Jurkat, Clone E6-1 (cell line): ENCODE measurements at regions not wholly inside any gene's neighbourhood (a gene's known extent, or its start where the extent isn't known, plus 50 kb on each side); places are given as distances from the start of the nearest gene placed in this dataset.
"Not testable (repeated sequence)": the region's sequence is repeated elsewhere in the genome, so short reads cannot be mapped to it uniquely, and the experiment has no call there.

Experiments used
- DNase-seq: peaks from one replicate; pipeline ENCODE4 v3.0.0-alpha.2; 2011; ENCODE audit warnings: low read depth, low spot score
- H3K4me3 ChIP-seq: 2 replicates; pipeline ENCODE4 v1.5.1; 2011; ENCODE audit warnings: mild to moderate bottlenecking, low read length, control low read depth, moderate library complexity

DNA sequence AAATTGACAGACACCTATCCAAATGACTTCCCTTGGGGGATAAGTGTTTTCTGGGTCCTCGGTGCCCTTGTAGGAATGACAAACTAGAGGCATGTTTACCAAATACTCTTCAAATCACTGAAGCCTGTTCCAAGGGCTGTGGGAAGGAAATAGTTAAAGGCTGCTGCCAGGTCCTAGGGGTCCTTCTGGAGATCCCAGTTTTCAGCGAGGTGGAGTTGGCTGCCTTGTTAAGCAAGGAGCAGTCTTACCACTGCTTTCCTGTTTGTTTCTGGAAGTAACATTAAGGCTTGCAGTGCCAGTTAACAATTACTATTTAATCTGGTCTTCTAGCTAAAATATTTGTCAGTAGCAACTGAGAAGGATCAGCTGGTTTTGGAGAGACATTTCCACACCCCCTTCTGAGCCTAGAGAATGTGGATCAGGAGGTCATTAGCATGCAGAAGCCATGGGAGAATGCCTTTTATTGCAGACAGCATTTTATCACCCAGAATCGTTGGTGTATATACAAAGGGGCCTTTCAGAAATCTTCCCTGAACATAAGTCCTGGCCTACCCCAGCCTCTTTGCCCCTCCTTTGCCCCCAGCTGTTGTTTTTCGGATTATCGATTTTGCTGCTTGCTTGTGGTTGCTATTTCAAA lies 238.8 kb downstream of the DMAC1 start:
- DNase-seq = no peak
- H3K4me3 ChIP-seq = no peak overlapping the region

DNA sequence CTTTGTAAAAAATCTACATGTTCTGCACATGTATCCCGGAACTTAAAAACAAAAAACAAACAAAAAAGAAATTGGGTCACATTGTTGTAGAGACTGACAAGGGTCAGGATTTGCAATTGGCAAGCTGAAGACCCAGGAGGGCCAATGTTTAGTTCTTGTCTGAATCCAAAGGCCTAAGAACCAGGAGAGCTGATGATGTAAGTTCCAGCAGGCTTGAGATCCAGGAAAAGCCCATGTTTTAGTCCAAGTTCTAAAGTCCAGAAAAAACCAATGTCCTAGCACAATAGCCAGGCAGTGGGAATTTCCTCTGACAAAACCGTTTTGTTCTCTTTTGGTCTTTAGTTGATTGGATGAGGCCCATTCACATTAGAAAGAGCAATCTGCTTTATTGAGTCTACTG lies 244.9 kb downstream of the DMAC1 start:
- no peak overlapping the region for H3K4me3 ChIP-seq
- DNase-seq = no peak

DNA sequence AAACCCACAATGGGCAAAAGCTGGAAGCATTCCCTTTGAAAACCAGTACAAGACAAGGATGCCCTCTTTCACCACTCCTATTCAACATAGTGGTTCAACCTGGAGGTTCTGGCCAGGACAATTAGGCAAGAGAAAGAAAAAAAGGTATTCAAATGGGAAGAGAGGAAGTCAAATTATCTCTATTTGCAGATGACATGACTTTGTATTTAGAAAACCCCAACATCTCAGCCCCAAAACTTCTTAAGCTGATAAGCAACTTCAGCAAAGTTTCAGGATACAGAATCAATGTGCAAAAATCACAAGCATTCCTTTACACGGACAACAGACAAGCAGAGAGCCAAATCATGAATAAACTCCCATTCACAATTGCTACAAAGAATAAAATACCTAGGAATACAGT lies 246.9 kb downstream of the DMAC1 start:
- not testable (repeated sequence) for H3K4me3 ChIP-seq, DNase-seq

DNA sequence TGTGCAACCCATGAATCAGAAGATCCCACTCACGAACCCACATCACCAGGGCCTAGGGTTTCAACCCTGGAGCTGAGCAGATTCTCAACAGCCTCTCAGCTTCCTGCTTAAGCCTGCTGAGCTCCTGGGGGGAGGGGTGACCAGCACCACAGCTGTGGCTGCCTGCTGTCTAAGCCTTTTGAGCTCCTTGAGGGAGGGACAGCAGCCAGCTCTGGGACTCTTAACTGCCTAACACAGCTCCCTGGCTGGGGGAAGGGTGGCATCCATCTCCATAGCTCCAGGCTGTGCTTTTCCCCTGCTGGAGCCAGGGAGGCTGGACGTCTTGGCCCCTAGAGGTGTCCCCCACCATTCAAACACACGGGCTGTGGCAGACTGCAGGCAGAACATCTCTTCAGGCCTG lies 250.3 kb downstream of the DMAC1 start:
- DNase-seq = peak; percentile 83

DNA sequence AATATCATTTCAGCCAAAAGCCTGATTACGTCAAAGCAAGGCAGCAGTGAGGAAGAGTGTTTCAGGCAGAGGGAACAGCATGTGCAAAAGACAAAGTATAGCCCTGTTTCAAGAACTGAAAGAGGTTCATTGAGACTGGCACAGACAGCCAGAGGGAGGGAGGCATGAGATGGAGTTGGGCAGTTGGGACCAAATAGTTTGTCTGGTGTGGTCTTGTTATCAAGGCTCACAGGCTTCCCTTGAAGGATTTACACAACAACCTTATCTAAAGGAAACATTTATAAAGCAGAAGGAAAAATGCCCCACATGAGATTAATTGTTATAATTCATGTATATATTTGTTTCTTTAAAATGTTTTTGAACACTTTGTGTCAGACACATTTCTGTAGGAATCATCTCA lies 253.3 kb downstream of the DMAC1 start:
- no peak overlapping the region for H3K4me3 ChIP-seq
- DNase-seq = no peak

More for the DNA sequence above, 250.3 kb downstream of the DMAC1 start:
- no peak overlapping the region for H3K4me3 ChIP-seq

DNA sequence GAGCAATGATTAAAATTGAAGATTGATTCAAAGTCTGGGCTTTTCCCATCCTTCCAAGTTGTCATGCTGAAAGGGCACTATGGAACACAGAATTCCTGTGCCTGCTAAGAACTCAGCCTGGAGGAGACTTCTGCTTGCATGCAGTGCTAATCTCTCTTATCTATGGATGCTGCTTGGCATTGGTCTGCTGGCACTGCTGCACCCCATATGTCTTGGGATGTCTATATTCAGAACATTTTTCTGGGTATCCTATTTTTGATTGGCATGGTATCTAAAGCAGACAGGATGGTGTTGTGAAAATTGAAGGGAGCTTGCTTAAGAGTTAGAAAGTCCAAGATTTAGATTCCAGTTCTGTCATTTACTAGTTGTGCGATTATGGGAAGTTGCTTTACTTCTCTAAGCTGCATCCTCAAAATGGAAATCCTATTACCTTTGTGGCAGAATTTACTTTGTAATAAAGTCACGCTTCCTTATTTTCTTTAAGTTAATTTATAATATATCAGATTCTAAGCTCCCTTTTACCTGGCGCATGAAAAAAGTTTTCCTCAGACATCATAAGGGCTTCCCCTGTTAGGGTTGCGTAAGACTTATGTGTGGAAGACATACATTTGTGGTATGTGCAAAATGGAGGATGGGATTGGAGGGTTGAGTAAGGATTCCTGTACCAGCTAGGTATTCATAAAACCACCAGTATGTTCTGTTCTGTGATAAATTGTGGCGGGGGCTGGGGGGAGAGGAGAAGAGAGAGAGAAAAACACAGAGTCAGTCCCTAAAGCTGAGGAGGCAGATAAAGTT lies 254.0 kb downstream of the DMAC1 start:
- H3K4me3 ChIP-seq = no peak overlapping the region
- DNase-seq = no peak

DNA sequence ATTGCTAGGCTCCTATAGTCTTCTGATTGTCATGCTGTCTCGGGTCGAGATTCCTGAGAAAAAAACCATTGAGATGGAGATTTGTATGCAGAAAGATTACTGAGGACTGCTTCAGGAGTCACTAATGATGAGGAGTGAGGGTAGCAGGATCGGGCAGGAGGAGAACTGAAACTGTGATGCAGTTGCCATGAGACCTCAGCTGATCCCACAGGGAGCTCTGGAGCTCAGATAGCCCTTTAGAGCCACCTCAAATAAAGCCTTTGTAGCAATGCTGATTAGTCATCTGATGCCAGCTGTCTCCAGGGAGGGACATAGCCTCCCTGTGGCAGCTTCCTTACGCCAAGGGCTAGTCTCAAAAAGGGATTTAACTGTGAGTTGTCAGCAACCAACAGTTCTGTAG lies 256.9 kb downstream of the DMAC1 start:
- no peak overlapping the region for H3K4me3 ChIP-seq
- DNase-seq = no peak

DNA sequence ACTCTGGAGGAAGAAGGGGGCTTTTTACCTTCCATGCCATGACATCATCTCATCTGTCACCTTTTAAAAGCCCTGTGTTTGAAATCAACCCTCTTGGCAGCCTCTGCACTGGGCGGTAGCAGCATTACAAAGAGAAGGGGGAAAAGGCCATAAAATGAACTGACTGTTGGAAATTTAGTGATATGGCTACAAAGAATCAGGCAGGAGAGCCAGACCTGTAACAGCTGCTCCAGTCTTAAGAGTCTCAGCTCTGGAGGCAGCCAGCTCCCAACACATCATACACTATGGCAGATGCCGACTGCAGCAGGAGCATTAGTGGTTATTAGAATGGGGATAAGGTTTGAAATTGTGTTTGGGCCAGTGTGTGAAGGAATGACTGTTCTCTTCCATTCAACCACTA lies 257.5 kb downstream of the DMAC1 start:
- H3K4me3 ChIP-seq = no peak overlapping the region
- DNase-seq = no peak

DNA sequence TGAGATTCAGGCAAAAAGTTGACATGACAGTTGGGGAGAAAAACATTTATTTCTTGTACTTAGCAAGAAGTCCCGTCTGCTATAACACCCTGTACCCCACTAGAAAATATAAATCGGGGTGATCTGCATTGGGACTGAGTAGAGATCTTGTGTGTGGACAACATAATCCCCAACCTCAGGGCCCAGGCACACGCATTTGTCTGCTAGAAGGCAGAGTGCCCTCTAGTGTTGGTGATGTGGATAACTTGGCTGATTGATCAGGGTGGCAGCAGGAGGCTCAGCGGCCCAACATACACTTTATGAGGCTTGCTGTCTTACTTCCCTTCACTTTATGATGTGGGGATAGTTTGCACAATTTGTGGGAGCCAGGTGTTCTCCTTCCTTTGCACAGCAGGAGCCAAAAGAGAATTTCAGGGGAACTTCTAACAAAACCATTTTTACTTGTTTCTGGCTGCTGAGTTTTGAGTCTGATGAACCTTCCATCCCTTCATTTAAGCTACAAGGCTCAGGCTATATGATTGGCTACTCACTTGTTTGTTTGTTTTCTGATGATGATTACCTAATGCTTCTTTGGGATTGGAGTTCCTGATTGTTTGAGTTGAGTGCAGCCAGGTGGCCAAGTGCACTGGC lies 263.2 kb downstream of the DMAC1 start:
- H3K4me3 ChIP-seq = no peak overlapping the region
- DNase-seq = peak; percentile 46

DNA sequence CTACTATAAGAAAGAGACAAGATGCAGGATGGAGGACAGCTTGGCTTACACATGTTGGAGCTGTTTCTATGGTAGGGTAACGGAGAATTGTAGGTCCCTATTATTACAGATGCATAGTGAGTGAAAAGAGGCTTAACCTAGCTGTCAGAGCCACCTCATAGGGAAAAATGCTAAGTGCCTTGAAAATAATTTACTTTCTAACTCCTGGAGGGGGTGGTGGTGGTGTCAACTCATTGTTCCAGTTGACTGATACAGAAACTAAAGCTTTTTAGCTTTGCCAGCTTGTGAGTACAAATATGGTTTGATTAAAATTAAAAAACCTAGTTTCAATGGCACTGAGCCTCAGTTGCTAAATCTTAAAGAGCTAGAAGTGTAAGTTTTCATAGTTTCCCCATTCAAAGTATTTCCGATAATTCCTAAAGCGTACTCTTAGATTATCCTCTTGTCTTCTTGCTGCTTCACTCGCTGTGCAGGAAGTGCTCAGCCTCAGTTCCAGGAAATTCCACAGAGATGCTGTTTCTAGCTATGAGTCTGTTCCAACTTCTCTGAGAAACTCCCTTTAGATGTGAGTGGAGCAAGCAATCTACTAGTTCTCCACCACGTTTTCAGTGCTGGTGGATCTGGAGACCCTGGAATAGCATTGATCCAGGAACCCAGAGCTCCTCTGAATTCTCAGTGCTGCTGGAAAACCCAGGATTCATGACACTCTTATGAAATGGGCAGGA lies 265.2 kb downstream of the DMAC1 start:
- DNase-seq = no peak
- no peak overlapping the region for H3K4me3 ChIP-seq

DNA sequence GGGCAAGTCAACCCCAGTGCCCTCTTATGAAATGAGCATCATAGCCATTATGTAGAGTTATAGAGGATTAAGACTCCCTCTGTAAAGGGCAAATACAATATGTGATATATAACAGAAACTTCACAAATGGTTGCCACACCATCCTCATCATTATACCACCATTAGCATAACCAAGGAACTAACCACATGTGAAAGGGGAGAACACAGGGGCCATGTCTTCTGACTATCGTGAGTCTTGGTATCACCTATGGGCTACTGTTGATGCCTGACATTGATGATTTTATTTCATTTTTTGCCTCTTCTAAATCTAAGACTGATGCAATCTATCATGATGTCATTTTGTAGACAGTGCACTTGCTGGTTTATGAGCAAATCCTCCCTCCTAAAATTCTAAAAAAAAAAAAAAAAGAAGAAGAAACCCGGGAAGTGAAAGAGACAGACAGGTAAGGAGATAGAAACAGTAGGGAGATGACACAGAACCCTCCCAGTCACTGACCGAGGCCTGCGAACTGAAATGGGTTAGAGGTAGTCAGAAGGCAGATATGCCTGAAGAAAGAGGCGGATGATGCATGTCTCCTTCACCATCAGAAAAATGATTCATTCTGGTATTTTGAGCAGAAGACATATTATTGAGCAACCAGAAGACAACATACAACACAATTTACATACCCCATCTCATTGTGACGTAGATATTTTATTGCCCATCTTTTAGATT lies 266.0 kb downstream of the DMAC1 start:
- no peak overlapping the region for H3K4me3 ChIP-seq
- no peak for DNase-seq

DNA sequence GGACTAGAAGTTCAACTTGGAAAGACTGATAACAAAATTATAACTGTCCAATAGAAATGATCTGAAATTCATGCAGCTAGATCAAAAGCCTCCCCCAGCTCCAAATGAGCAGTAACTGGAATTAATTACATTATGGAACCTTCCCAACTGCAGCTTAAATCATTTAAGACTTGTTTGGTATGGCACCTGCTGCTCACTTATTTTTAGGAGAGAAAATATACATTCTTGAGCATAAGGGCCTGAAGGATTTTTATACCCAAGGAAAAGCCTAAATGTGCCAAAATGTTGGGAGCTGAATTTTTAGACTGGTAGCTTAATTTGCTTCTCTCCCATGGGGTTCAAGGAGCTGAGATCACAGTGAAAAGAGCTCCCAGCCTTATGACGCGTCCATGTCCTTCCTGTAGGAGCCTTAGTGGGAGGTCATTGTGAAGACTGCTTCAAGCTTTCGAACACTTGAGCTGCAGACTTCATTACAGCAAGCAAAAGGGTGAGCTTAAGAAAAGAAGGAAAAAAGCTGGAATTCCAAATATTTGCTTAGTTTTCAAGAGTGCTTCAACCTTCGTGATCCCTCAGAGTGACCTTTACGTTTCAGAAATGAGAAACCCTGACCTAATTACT lies 276.0 kb downstream of the DMAC1 start:
- H3K4me3 ChIP-seq = no peak overlapping the region
- DNase-seq = no peak

DNA sequence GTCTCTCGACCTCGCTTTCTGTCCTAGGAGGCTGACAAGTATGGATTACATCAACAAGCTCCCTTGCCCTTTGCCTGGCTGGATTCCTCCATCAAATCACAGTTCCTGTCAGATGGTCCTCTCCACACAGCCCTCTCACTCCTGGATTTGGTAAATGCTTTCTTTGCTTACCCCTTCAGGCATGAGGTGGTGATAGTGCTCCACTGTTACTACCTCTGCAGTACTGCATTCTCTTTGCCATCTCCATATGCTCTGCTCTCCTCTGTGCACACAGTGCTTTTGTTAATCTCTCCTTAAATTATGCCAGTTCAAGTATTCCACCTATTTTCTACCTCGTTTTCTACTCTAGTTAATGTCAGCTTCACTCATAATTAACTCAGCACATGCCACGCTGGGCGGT lies 279.2 kb downstream of the DMAC1 start:
- DNase-seq = no peak

DNA sequence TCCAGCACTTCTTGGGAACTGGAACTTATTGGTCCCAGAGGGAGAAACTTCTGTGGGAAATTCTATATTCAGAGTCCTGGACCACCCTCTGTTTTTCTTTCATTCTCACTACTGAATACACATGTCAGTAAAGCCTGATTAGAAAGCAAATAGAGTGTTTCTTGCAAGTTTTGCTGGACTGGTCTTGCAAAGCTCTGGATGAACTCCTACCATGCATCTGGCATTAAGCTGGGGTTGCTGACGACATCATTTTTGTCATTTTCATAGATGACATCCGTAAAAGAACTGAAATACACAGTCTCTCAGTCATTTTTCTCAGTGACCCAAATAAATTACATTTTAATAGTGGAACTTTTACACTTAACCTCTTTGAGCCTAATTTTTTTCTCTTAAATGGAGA lies 283.2 kb downstream of the DMAC1 start:
- no peak overlapping the region for H3K4me3 ChIP-seq
- no peak for DNase-seq

More for the DNA sequence above, 279.2 kb downstream of the DMAC1 start:
- no peak overlapping the region for H3K4me3 ChIP-seq

DNA sequence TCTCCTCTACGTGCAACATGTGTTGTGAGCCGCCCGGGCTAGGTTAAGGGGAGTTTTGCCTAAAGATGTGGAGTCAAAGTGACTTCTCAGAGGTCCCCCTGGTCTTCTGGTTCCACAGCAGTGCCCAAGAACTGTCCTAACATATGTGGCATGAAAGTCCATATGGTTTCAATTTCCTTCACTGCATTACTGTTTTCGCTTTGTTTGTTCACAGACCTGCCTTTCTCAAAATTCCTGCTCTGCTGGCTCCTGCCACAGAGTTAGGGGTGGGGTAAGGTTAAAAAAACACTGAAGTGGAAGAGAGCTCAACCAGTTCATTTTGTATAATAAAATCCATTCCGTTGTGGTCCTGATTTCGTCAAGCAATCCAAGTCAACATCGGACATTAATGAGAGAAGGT lies 289.4 kb downstream of the DMAC1 start:
- H3K4me3 ChIP-seq = no peak overlapping the region
- no peak for DNase-seq

DNA sequence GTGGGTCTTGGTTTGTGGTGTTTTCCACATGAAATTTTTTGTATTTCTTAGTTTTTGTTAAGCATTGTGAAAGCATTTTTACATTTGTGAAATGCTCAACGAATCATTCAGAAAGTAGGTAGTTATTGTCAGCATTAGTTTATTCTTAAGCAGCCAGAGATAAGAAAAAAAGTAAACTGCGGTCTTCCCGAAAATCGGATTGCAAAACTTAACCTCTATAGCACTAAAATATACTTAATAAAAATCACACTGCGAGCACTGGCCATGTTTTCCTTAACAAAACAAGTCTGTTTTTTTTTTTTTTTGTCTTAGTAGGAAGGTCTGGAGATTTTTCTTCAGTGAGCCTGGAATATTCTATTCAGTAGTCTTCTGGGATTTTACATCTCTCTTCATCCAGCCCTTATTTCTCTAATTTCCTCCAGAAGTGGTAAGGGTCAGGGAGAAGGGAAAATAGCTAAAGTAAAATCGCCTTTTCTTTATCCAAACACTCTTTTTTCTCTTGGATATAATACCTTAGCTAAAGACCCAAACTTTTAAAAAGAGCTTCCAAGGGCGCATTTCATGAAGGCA lies 289.9 kb downstream of the DMAC1 start:
- no peak for DNase-seq
- H3K4me3 ChIP-seq = no peak overlapping the region

DNA sequence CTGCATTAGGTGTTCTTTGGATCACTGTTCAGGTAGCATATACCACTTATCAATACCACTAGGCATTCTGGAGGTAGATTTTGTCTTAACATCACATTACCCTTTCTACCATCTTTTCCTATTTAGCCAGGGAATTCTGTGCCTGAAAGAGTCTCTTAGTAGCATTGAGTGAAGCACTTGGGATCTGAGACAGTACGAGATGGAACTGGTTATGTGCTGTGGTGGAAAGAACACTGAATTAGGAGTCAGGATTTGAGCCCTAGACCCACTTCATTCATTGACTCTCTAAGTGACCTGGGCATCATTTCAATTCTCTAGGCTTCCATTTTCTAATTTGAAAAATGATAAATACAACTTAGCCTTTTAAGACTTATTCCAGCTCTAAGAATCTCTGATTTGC lies 291.1 kb downstream of the DMAC1 start:
- H3K4me3 ChIP-seq = no peak overlapping the region

DNA sequence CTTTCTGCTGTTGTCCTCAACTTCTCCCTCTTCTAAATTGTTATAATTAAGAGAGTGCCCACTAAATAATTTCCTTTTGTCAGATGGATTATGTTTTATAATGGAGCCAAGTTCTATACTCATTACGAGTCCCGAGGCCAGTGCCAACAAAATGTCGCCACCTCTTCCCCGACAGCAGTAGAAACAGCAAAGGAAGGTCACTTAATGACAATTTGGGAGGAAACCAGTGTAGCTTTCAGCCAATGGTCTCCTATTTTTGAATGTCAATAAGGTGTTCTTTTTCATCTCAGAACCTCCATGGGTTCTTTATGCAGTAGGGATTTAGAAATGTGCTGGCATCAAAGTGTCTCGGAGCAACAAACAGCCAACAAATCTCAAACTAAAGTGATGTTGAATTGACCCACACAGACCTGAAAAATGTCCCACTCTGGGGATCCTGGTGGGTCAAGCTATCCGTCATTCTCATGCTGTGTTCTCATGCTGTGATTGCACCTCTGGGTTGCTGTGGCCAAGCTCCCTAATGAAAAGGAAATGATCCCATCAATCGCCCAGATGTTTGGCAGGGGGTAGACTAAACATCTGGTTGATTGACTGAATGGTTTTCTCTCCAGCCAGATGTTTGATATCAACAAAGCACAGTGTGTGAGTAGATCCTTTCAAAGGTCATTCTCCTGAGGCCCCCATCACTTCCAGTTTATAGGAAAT lies 291.9 kb downstream of the DMAC1 start:
- no peak overlapping the region for H3K4me3 ChIP-seq

More for the DNA sequence above, 291.1 kb downstream of the DMAC1 start:
- DNase-seq = no peak

More for the DNA sequence above, 291.9 kb downstream of the DMAC1 start:
- no peak for DNase-seq
